ENCODE measurements at regions not wholly inside any gene's neighbourhood (a gene's known extent, or its start where the extent isn't known, plus 50 kb on each side); places are given as distances from the start of the nearest gene placed in this dataset.

DNA sequence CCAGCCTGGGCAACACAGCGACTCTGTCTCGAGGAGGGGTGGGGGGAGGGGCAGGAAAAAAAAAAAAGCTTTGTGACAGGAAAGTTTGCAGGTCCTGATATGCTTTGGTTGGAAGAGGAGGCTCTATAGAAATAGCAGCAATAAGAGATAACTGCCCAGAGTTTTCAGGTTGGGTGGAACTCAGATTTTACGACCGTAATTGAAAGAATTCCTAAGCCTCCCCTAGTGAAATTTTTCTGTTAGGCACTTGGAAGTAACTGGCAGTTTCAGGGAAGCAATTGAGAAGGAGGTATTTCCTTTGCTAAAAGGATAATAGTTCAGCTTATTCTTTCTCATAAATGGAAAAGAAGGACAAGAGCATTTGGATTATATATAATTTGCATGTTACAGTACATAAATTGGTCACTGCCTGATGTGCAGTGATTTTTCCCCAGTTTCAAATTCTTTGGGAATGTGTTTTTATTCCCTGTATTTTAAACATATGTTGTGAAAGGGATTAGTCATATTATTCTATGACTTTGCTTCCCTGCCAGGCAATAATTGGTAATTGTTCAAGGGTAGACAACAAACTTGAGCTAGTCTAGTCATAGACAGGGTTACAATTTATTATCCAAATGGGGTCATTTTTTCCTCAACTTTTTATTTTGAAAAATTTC, 452.8 kb downstream of the AEBP2 start:
- Histone ChIP-seq H2BK15ac (ENCODE audit: low read depth, low read length) (no peak overlapping the region), H3K9ac (ENCODE audit: low read depth, low read length) (no peak overlapping the region), H2BK5ac (ENCODE audit: low read depth, low read length, poor library complexity, severe bottlenecking) (no peak overlapping the region), H3K4ac (ENCODE audit: low read depth, low read length) (no peak overlapping the region), H3K4me3 (ENCODE audit: insufficient read depth, low read depth, low read length) (no peak overlapping the region), H3K79me1 (ENCODE audit: low read depth in 1 of 2, low read length in 2 of 2) (no peaks in the 10 kb centered on the region), H4K20me1 (ENCODE audit: insufficient read depth, low read length) (no peaks in the 10 kb centered on the region), H4K91ac (ENCODE audit: insufficient read depth, low read depth, low read length) (no peak overlapping the region), H3K27me3 (ENCODE audit: control insufficient read depth, insufficient read depth, low read length) (no peaks in the 10 kb centered on the region), H3K4me2 (ENCODE audit: low read depth, low read length) (no peak overlapping the region), H2BK120ac (ENCODE audit: low read depth, low read length) (no peak overlapping the region), H3K23ac (ENCODE audit: low read depth, low read length) (no peak overlapping the region), H3K9me3 (ENCODE audit: control insufficient read depth, insufficient read depth, low read length) (no peaks in the 10 kb centered on the region), H2BK20ac (ENCODE audit: low read depth, low read length) (no peak overlapping the region), H3K9me1 (ENCODE audit: insufficient read depth, low read length) (no peaks in the 10 kb centered on the region), H3K18ac (ENCODE audit: low read depth, low read length) (no peak overlapping the region; the same call in 1 of the 2 replicates), H2AK5ac (ENCODE audit: low read depth, low read length) (no peak overlapping the region), H4K8ac (ENCODE audit: low read depth in 2 of 2, low read length in 2 of 2) (no peak overlapping the region), H3K27ac (ENCODE audit: insufficient read depth, low read length) (no peak overlapping the region), H2AFZ (replicated peaks; ENCODE audit: low read length, poor library complexity) (no peak overlapping the region), H4K5ac (ENCODE audit: low read depth, low read length) (no peak overlapping the region), H3K4me1 (ENCODE audit: control insufficient read depth, insufficient read depth, low read length) (peaks cover 5% of the 10 kb centered on the region), H3K36me3 (ENCODE audit: control insufficient read depth, insufficient read depth, low read length) (no peaks in the 10 kb centered on the region), H3K14ac (replicated peaks; ENCODE audit: low read depth, low read length) (no peak overlapping the region), H3K56ac (ENCODE audit: extremely low read depth, insufficient read depth, low read length) (no peak overlapping the region), H2AK9ac (replicated peaks; ENCODE audit: low read depth, low read length, poor library complexity) (no peak overlapping the region)
- DNase-seq (peak; percentile 28), ATAC-seq (ENCODE audit: low read depth) (no peak)
- in situ Hi-C loops (cut with MboI; ENCODE audit: low sequenced_read_pairs) = loop anchor here (10.0 kb wide), 1 partner anchor 137 kb away; no protein-coding TSS in a partner anchor
- TF ChIP-seq CHD1 (IDR thresholded peaks at IDR 0.05; ENCODE audit: low read depth, low read length) = no peak
- TF ChIP-seq MAZ (IDR thresholded peaks at IDR 0.05; ENCODE audit: borderline replicate concordance, low read depth, low read length) = no peak
- TF ChIP-seq RFX5 (IDR thresholded peaks at IDR 0.05; ENCODE audit: low read depth, low read length) = no peak
- TF ChIP-seq SMC3 (IDR thresholded peaks at IDR 0.05; ENCODE audit: low read depth, low read length) = no peak
- no peak for TF ChIP-seq MXI1 (IDR thresholded peaks at IDR 0.05; ENCODE audit: borderline replicate concordance, low read depth, low read length)
- TF ChIP-seq, protein P1, sequence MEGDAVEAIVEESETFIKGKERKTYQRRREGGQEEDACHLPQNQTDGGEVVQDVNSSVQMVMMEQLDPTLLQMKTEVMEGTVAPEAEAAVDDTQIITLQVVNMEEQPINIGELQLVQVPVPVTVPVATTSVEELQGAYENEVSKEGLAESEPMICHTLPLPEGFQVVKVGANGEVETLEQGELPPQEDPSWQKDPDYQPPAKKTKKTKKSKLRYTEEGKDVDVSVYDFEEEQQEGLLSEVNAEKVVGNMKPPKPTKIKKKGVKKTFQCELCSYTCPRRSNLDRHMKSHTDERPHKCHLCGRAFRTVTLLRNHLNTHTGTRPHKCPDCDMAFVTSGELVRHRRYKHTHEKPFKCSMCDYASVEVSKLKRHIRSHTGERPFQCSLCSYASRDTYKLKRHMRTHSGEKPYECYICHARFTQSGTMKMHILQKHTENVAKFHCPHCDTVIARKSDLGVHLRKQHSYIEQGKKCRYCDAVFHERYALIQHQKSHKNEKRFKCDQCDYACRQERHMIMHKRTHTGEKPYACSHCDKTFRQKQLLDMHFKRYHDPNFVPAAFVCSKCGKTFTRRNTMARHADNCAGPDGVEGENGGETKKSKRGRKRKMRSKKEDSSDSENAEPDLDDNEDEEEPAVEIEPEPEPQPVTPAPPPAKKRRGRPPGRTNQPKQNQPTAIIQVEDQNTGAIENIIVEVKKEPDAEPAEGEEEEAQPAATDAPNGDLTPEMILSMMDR (conservative IDR thresholded peaks at IDR 0.05; ENCODE audit: low read depth, low read length) = no peak
- TF ChIP-seq FOS (IDR thresholded peaks at IDR 0.05; ENCODE audit: low read depth, low read length) = no peak
- no peak for TF ChIP-seq MAFK (IDR thresholded peaks at IDR 0.05; ENCODE audit: low read depth, low read length)
- TF ChIP-seq, protein P2, sequence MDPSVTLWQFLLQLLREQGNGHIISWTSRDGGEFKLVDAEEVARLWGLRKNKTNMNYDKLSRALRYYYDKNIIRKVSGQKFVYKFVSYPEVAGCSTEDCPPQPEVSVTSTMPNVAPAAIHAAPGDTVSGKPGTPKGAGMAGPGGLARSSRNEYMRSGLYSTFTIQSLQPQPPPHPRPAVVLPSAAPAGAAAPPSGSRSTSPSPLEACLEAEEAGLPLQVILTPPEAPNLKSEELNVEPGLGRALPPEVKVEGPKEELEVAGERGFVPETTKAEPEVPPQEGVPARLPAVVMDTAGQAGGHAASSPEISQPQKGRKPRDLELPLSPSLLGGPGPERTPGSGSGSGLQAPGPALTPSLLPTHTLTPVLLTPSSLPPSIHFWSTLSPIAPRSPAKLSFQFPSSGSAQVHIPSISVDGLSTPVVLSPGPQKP (IDR thresholded peaks at IDR 0.05; ENCODE audit: borderline replicate concordance, low read depth, low read length) = no peak
- no peak for TF ChIP-seq CEBPB (IDR thresholded peaks at IDR 0.05; ENCODE audit: low read depth, low read length)
- TF ChIP-seq NFE2L2 (IDR thresholded peaks at IDR 0.05; ENCODE audit: low read depth, low read length) = no peak
- TF ChIP-seq, protein P3, sequence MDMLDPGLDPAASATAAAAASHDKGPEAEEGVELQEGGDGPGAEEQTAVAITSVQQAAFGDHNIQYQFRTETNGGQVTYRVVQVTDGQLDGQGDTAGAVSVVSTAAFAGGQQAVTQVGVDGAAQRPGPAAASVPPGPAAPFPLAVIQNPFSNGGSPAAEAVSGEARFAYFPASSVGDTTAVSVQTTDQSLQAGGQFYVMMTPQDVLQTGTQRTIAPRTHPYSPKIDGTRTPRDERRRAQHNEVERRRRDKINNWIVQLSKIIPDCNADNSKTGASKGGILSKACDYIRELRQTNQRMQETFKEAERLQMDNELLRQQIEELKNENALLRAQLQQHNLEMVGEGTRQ (IDR thresholded peaks at IDR 0.05; ENCODE audit: low read depth, low read length) = no peak
- no peak for TF ChIP-seq RAD21 (IDR thresholded peaks at IDR 0.05; ENCODE audit: low read length)
- no peak for TF ChIP-seq BHLHE40 (IDR thresholded peaks at IDR 0.05; ENCODE audit: low read depth, low read length)
- TF ChIP-seq RCOR1 (IDR thresholded peaks at IDR 0.05; ENCODE audit: insufficient replicate concordance, low read length) = no peak
- no peak for TF ChIP-seq POLR2A (IDR thresholded peaks at IDR 0.05; ENCODE audit: low read depth, low read length)
- intact Hi-C loops (cut with micrococcal nuclease) = loop anchor here (2.0 to 10.0 kb wide), 3 partner anchors 135 to 317 kb away; no protein-coding TSS in a partner anchor
- BruUV-seq (replicated peaks) = no TSS peak
- POLR2A ChIA-PET (ENCODE audit: unreplicated experiment) = no interaction called here
- WGBS, 2 experiments (ENCODE audit: extremely low coverage in 2 of 2, insufficient read length in 1 of 2) = 60% methylated on average over 1 of the region's 4 CpGs; no CpG with 5 or more reads in 1 of the 2 experiments
- dilution Hi-C loops (cut with HindIII; ENCODE audit: low sequenced_read_pairs, unreplicated experiment) = no loop called here
- CTCF ChIA-PET = interaction anchor here (0.8 to 1.4 kb wide), 4 partner anchors 23 to 153 kb away, joined by 3 to 8 read pairs (median 4); no protein-coding TSS in a partner anchor
